GM11168 (cell line): ENCODE measurements at regions not wholly inside any gene's neighbourhood (a gene's known extent, or its start where the extent isn't known, plus 50 kb on each side); places are given as distances from the start of the nearest gene placed in this dataset.
"Not testable (repeated sequence)": the region's sequence is repeated elsewhere in the genome, so short reads cannot be mapped to it uniquely, and the experiment has no call there.

ENCODE experiments used
- in situ Hi-C: fragments of 300-500 bp; cut with MboI; formaldehyde crosslinking; loops from one replicate; pipeline ENCODE4 v1.12.0; 2022; ENCODE audit warnings: low sequenced_read_pairs; ENCODE audit not compliant: unreplicated experiment

GRCh38 chr7:96562966-96563365 lies 146.7 kb downstream of the SEM1 start:
- in situ Hi-C loops = no loop called here

DNA sequence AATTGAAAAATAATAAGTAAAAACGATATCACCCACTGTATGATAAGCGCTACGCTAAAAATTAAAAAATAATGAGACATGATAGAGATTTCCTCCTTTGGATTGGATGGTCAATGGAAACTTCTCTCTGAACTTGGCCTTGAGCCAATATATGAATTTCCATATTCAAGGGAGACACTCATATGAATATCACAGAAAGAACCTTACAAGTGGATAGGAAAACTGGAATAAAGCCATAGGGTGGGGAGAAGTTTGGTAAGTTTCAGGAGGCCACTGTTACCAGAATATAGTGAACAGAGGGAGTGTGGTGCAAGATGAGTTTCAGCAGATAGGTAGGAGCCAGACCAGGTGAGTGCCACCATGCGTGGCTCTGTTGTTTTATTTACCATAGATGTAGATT lies 147.2 kb downstream of the SEM1 start:
- in situ Hi-C loops = no loop called here

DNA sequence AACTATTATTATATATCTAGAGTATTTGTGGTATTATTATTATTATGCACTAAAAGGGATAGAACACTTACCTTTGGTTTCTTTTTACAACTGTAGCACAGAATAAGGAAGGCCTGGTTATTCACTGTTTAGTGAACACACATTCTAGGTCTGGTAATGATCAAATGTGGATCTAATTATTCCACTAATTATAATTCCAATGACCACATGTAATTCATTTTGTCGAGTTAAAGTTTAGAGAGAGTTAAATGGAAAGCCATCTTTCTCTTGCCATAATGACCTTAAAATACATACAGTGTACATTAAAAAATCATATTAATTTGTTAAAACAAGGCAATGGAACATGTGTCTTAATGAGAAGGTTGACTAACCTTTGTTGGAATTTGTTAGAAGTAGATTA lies 147.8 kb downstream of the SEM1 start:
- in situ Hi-C loops = no loop called here

- in situ Hi-C loops = no loop called here
These were observed 151.1 kb downstream of the SEM1 start for GRCh38 chr7:96558530-96558929.

- in situ Hi-C loops = no loop called here
These were observed 151.6 kb downstream of the SEM1 start for GRCh38 chr7:96558093-96558492.

- in situ Hi-C loops = not testable (repeated sequence)
These were observed 152.0 kb downstream of the SEM1 start for GRCh38 chr7:96557598-96557997.

DNA sequence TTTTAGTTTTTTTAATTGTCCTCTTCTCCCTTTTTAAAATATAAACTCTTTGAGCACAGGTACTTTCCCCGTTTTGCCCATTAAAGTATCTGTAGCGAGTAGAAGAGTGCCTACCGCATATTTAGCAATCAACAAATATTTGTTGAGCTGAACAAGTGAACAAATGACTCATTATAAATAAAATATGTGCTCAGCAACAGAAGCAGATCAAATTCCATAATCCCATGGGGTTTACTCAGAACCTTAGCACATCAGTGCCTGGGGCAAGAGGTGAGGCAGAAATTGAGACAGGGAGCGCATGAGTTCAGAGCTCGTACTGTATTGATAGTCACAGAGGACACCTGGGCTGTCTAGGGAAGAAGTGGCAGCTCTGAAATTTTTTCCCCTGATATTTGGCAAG lies 161.0 kb downstream of the SEM1 start:
- in situ Hi-C loops = no loop called here

DNA sequence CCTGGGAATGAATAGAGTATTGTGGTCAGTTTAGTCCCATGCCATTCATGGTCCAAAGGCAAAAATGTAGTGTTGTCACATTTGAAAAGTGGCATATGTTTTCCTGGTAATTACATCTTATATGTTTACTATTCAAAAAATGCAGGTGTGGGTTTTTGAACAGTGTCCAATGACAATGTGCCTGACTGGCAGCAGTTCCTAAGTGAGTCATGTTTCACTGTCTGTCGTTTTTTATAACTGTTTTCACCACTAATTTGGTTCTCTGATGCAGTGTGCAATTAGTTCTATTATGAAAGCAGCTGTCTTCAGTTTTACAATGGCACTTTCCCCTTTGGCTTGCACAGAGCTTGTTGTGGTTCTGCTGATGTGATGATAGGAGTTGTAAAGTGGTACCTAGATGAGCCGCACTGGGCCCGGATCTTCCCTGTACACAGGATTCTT lies 162.3 kb downstream of the SEM1 start:
- in situ Hi-C loops = no loop called here

DNA sequence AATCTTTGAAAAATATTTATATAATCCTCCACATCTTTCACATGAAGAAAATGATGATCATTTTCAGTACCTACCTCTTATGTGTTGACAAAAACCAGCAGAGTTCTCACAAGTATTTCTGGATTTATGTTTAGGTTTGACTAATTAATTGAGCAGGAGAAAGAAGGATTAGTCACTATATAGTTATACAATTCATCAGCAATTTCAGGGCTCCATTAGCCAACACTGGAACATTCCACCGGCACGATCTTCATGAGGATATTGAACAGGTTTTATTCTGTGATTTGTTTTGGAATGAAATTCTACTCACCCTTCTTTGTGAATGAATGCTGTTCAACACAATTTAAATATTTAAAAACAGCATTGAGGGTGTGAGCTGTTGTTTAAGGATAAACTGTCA lies 163.2 kb downstream of the SEM1 start:
- in situ Hi-C loops = no loop called here

- in situ Hi-C loops = no loop called here
These were observed 170.2 kb downstream of the SEM1 start for GRCh38 chr7:96539471-96539870.

GRCh38 chr7:96538632-96539031 lies 171.0 kb downstream of the SEM1 start:
- in situ Hi-C loops = no loop called here

GRCh38 chr7:96534221-96534620 lies 175.4 kb downstream of the SEM1 start:
- in situ Hi-C loops = no loop called here

DNA sequence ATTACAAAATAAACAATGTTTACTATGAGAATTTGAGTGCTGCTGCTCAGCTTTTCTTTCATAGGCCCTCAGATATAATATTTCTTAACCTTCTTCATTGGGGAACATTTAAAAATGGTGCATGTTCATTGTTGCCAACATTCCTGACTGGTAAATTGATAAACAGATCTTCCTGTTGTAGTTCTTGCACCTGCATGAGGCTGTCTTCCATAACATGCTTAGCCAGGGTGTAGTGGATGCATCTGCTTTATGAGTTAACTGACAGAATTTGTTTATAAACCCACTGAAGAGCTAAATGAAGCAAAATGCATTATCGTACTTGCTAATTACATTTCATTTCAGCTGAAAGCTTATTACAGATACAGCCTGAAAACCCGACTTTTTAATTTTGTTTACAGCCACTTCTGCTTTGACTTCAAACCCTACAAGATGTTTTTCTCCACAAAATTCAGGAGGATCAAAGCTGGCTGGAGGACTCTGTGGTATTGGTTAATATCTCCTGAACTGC lies 177.2 kb downstream of the SEM1 start:
- in situ Hi-C loops = no loop called here

- in situ Hi-C loops = no loop called here
These were observed 178.3 kb downstream of the SEM1 start for GRCh38 chr7:96531331-96531730.

DNA sequence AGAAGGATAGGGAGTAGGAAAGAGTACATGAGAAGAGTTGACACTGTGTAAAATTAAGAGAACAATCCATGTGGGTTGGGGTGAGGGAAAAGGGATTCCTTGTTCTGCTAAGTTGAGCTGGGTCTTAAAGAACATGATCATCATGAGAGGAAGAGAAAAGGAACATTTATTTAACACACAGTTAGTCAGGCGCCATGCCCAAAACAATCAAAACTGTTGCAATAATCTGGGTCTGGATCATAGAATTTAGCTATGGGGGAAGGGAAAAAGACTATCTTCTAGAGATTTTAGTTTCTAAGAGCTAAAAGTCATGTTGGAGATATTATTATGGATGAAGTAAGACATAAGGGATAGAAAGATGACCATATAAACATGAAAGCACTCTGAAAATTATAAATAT lies 178.9 kb downstream of the SEM1 start:
- in situ Hi-C loops = no loop called here

DNA sequence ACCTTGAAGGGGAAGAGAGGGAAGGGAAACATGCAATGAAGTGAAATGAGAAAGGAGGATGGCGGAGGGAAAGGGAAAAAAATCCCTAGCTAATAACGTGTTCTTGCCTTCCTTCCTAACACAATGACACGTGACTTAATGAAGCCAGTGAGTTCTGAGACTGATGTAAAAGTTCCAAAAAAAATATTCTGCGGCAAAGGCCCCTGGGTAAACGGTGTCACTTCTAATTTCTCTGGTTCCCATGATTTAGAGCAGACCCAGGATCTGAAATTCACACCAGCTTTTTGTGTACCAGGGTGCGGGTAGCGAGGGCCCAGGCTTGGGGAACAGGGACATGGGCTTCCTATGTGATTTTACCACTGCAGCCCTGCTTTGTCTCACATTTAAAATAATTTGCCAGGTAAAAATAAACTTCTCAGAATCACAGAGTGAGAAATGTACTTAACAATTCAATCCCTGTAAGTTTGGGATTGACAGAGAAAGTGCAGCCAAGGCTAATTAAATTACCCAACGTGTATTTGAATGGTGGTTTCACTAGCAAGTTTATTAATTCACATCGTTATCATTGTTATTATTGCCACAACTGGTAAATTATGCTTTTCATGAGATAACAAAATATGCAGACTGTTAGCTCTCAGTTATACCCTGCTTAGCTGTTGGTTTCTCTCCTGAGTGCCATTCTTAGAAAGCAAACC lies 182.4 kb downstream of the SEM1 start:
- in situ Hi-C loops = no loop called here

DNA sequence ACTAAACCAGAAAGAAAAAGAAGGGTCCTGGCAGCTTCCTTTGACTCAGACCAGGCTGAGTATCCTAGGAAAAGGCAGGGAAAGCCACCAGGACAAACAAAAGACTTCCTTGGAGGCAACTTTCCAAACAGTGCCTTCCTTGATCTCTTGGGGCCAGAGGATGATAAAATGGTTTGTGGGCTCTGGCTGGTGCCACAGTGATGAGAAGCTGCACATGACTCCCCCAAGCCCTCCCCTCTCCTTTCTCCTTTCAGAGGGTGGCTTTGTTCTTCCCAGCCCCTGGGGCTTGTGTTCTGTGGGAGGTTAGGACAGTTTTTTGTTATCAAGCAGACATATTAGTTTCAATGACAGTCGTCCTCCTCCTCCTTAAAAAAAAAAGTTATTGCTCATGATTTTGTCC lies 183.2 kb downstream of the SEM1 start:
- in situ Hi-C loops = no loop called here

DNA sequence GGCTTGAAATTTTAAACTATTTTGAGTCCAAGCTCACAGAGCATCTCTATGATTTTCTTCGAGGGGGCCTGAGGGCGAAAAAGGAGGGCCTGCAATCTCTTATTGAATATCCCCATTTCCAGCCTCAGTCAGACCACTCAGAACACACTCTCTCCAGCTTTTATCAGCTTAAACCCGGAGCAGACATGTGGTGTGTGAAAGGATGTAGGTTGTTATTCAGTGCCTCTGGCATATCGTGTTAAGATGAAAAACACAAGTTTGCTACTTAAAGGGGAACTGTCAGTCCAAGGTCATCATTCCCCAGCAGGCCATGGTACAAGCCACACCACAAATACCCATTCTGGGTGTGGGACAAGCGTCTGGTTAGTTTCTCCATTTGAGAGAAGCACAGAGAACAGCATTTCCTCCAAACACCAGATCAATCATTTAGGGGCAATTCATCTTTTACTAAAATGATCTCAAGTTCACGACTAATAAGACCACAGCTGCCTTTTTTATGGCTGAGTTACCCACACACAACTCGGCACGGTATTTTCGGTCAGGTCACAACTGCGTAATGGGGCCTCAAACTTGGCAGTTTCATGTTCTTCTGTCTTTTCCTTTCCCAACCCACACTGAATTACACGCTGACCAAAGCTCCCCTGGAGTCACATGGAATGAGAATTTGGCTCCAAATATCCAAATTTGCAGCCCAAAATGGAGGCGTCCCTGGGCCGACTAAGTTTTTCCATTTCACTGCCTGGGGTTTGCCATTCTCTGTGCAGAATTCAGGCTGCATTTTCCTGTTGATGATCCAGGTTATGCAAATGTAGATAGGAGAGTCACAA lies 188.4 kb downstream of the SEM1 start:
- in situ Hi-C loops = no loop called here

- in situ Hi-C loops = no loop called here
These were observed 186.5 kb upstream of the SLC25A13 start for GRCh38 chr7:96508371-96508770.

- in situ Hi-C loops = no loop called here
These were observed 181.7 kb upstream of the SLC25A13 start for GRCh38 chr7:96503597-96503996.

GRCh38 chr7:96501318-96501717 lies 179.4 kb upstream of the SLC25A13 start:
- in situ Hi-C loops = no loop called here

DNA sequence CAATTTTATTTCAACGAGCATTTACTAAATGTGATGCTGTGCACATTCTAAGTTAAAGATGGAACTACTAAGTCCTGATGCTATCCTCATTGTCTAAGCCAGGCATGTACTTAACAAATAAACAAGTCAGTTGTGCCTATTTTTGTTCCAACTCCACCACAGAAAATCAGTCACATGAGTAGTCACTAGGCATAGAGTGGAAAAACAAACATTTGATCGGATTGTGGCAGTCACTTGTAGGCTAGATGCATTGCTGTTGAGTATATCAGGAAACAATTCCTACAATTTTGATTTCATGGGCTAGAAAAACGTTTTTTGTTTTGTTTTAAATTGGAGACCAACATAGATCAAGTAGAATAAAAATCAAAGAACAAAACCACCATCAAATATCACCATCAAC lies 177.6 kb upstream of the SLC25A13 start:
- in situ Hi-C loops = no loop called here
